Endothelial cell (in vitro differentiated cells): ENCODE measurements at regions not wholly inside any gene's neighbourhood (a gene's known extent, or its start where the extent isn't known, plus 50 kb on each side); places are given as distances from the start of the nearest gene placed in this dataset.
"Not testable (repeated sequence)": the region's sequence is repeated elsewhere in the genome, so short reads cannot be mapped to it uniquely, and the experiment has no call there.

Experiments
- DNase-seq: peaks from one replicate; pipeline ENCODE4 v3.0.0; 2021; ENCODE audit warnings: low spot score
- H3K27ac Mint-ChIP-seq: one replicate; pipeline ENCODE4 v1.8.0; 2021; ENCODE audit warnings: mixed read lengths, inconsistent platforms; ENCODE audit not compliant: unreplicated experiment
- H3K27me3 Mint-ChIP-seq: one replicate; pipeline ENCODE4 v1.8.0; 2021; ENCODE audit warnings: mild to moderate bottlenecking, moderate library complexity, mixed read lengths, inconsistent platforms; ENCODE audit not compliant: unreplicated experiment
- H3K36me3 Mint-ChIP-seq: one replicate; pipeline ENCODE4 v1.8.0; 2021; ENCODE audit warnings: mild to moderate bottlenecking, low read depth, mixed read lengths, inconsistent platforms; ENCODE audit not compliant: unreplicated experiment
- H3K4me1 Mint-ChIP-seq: one replicate; pipeline ENCODE4 v1.8.0; 2021; ENCODE audit warnings: mild to moderate bottlenecking, mixed read lengths, inconsistent platforms; ENCODE audit not compliant: unreplicated experiment
- H3K4me3 Mint-ChIP-seq: one replicate; pipeline ENCODE4 v1.8.0; 2021; ENCODE audit warnings: mild to moderate bottlenecking, mixed read lengths, inconsistent platforms; ENCODE audit not compliant: unreplicated experiment
- H3K9me3 Mint-ChIP-seq: one replicate; pipeline ENCODE4 v1.8.0; 2021; ENCODE audit warnings: mixed read lengths, inconsistent platforms; ENCODE audit not compliant: unreplicated experiment
- TF ChIP-seq, protein P1 (sequence below): fragments of 200-600 bp; sonication (generic); IDR thresholded peaks from one replicate; pipeline ENCODE4 v1.5.0; 2021; ENCODE audit warnings: antibody characterized with exemption; ENCODE audit not compliant: unreplicated experiment

DNA sequence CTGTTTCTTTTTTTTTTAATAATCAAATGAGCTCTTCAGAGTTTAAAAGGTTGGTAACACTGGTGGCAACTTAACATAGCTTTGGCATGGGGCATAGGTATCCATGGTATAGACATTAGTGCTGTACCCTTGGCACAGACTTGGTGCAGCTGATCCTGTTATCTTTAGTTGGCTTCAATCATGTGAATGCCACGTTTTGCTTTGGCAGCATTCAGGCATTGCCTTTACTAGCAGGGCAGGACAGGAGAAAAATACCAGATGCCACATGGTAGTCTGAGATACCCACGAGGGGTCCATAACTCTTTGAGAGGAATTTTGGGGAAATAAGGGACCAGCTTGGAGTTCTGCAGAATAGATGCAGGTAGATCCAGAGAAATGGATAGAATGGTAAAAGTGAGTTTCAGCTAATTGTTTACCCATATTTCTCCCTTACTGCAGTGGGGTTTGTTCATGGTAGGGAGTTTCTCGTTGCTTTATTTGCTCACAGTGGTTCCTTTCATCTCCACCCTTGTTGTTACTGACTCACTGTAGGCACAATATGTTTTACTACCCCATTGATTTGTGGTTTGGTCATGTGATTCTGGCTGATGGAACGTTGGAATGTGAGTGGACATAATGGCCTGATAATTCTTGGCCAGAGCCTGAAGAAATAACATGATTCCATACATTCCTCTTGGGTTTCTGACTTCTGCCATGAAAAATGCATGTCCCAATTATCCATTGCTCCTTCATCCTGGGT lies 342.7 kb downstream of the GLUD2 start:
- Mint-ChIP-seq H3K27ac (no peak overlapping the region), H3K4me1 (no peaks in the 10 kb centered on the region), H3K4me3 (no peak overlapping the region), H3K36me3 (no peaks in the 10 kb centered on the region), H3K27me3 (no peaks in the 10 kb centered on the region), H3K9me3 (no peaks in the 10 kb centered on the region)
- TF ChIP-seq, protein P1, sequence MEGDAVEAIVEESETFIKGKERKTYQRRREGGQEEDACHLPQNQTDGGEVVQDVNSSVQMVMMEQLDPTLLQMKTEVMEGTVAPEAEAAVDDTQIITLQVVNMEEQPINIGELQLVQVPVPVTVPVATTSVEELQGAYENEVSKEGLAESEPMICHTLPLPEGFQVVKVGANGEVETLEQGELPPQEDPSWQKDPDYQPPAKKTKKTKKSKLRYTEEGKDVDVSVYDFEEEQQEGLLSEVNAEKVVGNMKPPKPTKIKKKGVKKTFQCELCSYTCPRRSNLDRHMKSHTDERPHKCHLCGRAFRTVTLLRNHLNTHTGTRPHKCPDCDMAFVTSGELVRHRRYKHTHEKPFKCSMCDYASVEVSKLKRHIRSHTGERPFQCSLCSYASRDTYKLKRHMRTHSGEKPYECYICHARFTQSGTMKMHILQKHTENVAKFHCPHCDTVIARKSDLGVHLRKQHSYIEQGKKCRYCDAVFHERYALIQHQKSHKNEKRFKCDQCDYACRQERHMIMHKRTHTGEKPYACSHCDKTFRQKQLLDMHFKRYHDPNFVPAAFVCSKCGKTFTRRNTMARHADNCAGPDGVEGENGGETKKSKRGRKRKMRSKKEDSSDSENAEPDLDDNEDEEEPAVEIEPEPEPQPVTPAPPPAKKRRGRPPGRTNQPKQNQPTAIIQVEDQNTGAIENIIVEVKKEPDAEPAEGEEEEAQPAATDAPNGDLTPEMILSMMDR: no peak
- DNase-seq: no peak

DNA sequence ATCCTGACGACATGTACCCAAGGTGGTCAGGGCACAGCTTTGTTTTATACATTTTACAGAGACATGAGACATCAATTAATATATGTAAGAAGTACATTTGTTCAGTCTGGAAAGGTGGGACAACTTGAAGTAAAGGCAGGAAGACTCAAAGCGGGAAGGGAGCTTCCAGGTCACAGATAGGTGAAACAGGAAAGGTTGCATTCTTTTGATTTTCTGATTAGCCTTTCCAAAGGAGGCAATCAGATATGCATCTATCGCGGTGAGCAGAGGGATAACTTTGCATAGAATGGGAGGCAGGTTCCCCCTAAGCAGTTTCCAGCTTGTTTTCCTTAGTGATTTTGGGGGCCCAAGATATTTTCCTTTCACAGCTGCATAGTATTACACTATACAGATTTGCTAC lies 358.4 kb downstream of the GLUD2 start:
- Mint-ChIP-seq H3K36me3 (no peaks in the 10 kb centered on the region), H3K27ac (no peak overlapping the region), H3K9me3 (no peaks in the 10 kb centered on the region), H3K4me1 (no peaks in the 10 kb centered on the region), H3K27me3 (peaks cover 1% of the 10 kb centered on the region), H3K4me3 (no peak overlapping the region)
- TF ChIP-seq, protein P1: no peak
- no peak for DNase-seq

DNA sequence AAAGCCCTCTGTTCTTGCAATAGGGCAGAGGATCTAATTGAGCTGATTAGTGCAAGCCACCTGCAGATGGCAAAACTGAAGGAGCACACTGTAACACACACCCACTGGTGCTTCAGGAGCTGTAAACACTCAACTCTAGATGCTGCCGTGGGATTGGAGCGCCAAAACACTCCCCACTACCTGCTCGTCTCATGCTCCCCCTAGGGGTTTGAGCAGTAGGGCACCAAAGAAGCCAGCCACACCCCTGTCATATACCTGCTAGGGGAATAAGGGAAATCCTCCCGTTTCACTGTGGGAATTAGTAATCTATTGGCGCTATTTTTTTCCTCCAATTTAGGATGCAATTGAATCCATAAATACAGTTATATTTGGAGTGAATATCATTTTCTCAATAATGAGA lies 360.2 kb downstream of the GLUD2 start:
- peaks cover 5% of the 10 kb centered on the region for H3K4me1 Mint-ChIP-seq
- no peak overlapping the region for H3K27ac Mint-ChIP-seq
- H3K9me3 Mint-ChIP-seq: no peaks in the 10 kb centered on the region
- H3K36me3 Mint-ChIP-seq: no peaks in the 10 kb centered on the region
- H3K4me3 Mint-ChIP-seq: no peak overlapping the region
- peaks cover 1% of the 10 kb centered on the region for H3K27me3 Mint-ChIP-seq
- DNase-seq: no peak
- TF ChIP-seq, protein P1: no peak

DNA sequence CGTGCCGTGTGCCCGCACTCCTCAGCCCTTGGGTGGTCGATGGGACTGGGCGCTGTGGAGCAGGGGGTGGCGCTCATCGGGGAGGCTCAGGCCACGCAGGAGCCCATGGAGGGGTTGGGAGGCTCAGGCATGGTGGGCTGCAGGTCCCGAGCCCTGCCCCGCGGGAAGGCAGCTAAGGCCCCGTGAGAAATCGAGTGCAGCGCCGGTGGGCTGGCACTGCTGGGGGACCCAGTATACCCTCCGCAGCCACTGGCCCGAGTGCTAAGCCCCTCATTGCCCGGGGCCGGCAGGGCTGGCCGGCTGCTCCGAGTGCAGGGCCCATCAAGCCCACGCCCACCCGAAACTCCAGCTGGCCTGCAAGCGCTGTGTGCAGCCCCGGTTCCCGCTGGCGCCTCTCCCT lies 384.1 kb downstream of the GLUD2 start:
- not testable (repeated sequence) for DNase-seq, H3K27me3 Mint-ChIP-seq, H3K4me1 Mint-ChIP-seq, H3K4me3 Mint-ChIP-seq, H3K27ac Mint-ChIP-seq, H3K9me3 Mint-ChIP-seq, H3K36me3 Mint-ChIP-seq

DNA sequence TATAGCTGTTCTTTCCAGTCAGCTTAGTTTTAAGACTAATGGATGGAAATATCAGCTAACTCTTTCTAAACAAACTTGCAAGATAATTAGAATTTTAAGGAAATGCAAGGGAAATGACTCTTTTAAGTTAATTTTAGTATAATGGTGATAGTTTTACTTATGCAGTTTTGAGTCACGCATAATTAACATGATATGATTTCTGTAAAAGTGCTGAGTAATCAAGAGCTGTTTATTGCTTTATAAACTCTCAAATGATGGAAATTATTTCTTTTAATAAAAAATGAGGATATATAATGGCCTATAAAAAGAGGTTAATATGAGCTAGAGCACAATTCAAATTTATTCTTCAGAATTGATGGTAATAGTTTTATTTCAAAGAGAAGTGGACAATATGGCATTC lies 385.9 kb downstream of the GLUD2 start:
- no peak for DNase-seq
- H3K27me3 Mint-ChIP-seq: no peaks in the 10 kb centered on the region
- no peaks in the 10 kb centered on the region for H3K36me3 Mint-ChIP-seq
- no peaks in the 10 kb centered on the region for H3K4me1 Mint-ChIP-seq
- TF ChIP-seq, protein P1: no peak
- H3K4me3 Mint-ChIP-seq: no peak overlapping the region
- no peaks in the 10 kb centered on the region for H3K9me3 Mint-ChIP-seq
- no peak overlapping the region for H3K27ac Mint-ChIP-seq

DNA sequence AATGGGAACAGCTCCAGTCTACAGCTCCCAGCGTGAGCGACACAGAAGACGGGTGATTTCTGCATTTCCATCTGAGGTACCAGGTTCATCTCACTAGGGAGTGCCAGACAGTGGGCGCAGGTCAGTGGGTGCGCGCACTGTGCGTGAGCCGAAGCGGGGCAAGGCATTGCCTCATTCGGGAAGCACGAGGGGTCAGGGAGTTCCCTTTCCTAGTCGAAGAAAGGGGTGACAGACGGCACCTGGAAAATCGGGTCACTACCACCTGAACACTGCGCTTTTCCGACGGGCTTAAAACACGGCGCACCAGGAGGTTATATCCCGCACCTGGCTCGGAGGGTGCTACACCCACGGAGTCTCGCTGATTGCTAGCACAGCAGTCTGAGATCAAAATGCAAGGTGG lies 390.3 kb downstream of the GLUD2 start:
- not testable (repeated sequence) for DNase-seq, H3K4me1 Mint-ChIP-seq, H3K27me3 Mint-ChIP-seq, H3K9me3 Mint-ChIP-seq, H3K4me3 Mint-ChIP-seq, H3K27ac Mint-ChIP-seq, H3K36me3 Mint-ChIP-seq
